ENCODE measurements at regions not wholly inside any gene's neighbourhood (a gene's known extent, or its start where the extent isn't known, plus 50 kb on each side); places are given as distances from the start of the nearest gene placed in this dataset.

- TF ChIP-seq ZNF462 (CRISPR knock-in tag; IDR thresholded peaks at IDR 0.05), result no peak
- no peak for TF ChIP-seq EZH2phosphoT487 (IDR thresholded peaks at IDR 0.05; ENCODE audit: unreplicated experiment)
- no peak for TF ChIP-seq CTCF (conservative IDR thresholded peaks at IDR 0.05; ENCODE audit: low read depth in 2 of 2)
- no peak for TF ChIP-seq JUNB (IDR thresholded peaks at IDR 0.05; ENCODE audit: unreplicated experiment)
- TF ChIP-seq NANOG (IDR thresholded peaks at IDR 0.05; ENCODE audit: borderline replicate concordance), result no peak
- TF ChIP-seq EZH2 (IDR thresholded peaks at IDR 0.05; ENCODE audit: low read depth, unreplicated experiment), result no peak
- no peak for TF ChIP-seq ZNF331 (CRISPR knock-in tag; IDR thresholded peaks at IDR 0.05; ENCODE audit: low read depth)
Measured at GRCh38 chr1:101130673-101131072, 105.1 kb upstream of the DPH5 start (continued).

- H3K27me3 Mint-ChIP-seq (ENCODE audit: insufficient read depth, low read depth, poor library complexity), result no peaks in the 10 kb centered on the region
- H3K27ac ChIP-seq (ENCODE audit: low read depth), result no peak overlapping the region
- H3K36me3 Mint-ChIP-seq (ENCODE audit: low read depth), result no peaks in the 10 kb centered on the region
- H4K20me1 ChIP-seq (replicated peaks; ENCODE audit: insufficient read depth), result no peaks in the 10 kb centered on the region
- H3K36me3 ChIP-seq (ENCODE audit: insufficient read depth), result no peaks in the 10 kb centered on the region
- H3K4me1 ChIP-seq (ENCODE audit: insufficient read depth), result peaks cover 12% of the 10 kb centered on the region
- TF ChIP-seq REST (IDR thresholded peaks at IDR 0.05; ENCODE audit: unreplicated experiment) (no peak), EZH2phosphoT487 (IDR thresholded peaks at IDR 0.05; ENCODE audit: unreplicated experiment) (no peak), POLR2AphosphoS5 (IDR thresholded peaks at IDR 0.05; ENCODE audit: low read depth) (no peak), ZNF114 (CRISPR knock-in tag; IDR thresholded peaks at IDR 0.05) (no peak), ETS1 (IDR thresholded peaks at IDR 0.05) (no peak), JUNB (IDR thresholded peaks at IDR 0.05; ENCODE audit: unreplicated experiment) (no peak)
- no peaks in the 10 kb centered on the region for H3K27me3 ChIP-seq (ENCODE audit: insufficient read depth)
- H3K4me3 ChIP-seq, result no peak overlapping the region
- peak overlapping the region; percentile 78; the same call in 1 of the 2 replicates for H2AFZ ChIP-seq
- H3K79me2 ChIP-seq (replicated peaks; ENCODE audit: insufficient read depth), result no peaks in the 10 kb centered on the region
- H3F3A ChIP-seq (replicated peaks; ENCODE audit: low read depth), result no peaks in the 10 kb centered on the region
- no peaks in the 10 kb centered on the region for H3K9me2 ChIP-seq (ENCODE audit: insufficient read depth)
- no peak overlapping the region for H3K4me2 ChIP-seq
- H3K4me3 Mint-ChIP-seq, result no peak overlapping the region
- no peaks in the 10 kb centered on the region for H3K9me3 Mint-ChIP-seq
- no peak for DNase-seq (ENCODE audit: low spot score)
- H3K27ac Mint-ChIP-seq, result no peak overlapping the region
- no peak for ATAC-seq
- peaks cover 19% of the 10 kb centered on the region for H3K4me1 Mint-ChIP-seq
Measured at GRCh38 chr1:101128846-101129245, 103.3 kb upstream of the DPH5 start.

Data from GM23338 (cell line).